SU-DHL-6 (cell line): ENCODE measurements at regions not wholly inside any gene's neighbourhood (a gene's known extent, or its start where the extent isn't known, plus 50 kb on each side); places are given as distances from the start of the nearest gene placed in this dataset.
A peak's percentile ranks its signal among the peaks of the same experiment; 100 is the strongest.
"Not testable (repeated sequence)": the region's sequence is repeated elsewhere in the genome, so short reads cannot be mapped to it uniquely, and the experiment has no call there.

Experiments used
- H2AFZ ChIP-seq: fragments of 200-600 bp; sonication (generic); 2 replicates; pipeline ENCODE4 v1.6.1; 2014; ENCODE audit warnings: low read depth, mild to moderate bottlenecking, moderate library complexity, mixed read lengths, antibody characterized with exemption, low read length; ENCODE audit not compliant: severe bottlenecking
- H3F3A ChIP-seq: fragments of 200-600 bp; shearing (Covaris generic); 2 replicates; pipeline ENCODE4 v1.6.0; 2016; ENCODE audit warnings: antibody characterized with exemption, mild to moderate bottlenecking; ENCODE audit not compliant: insufficient read depth
- H3K27ac ChIP-seq: fragments of 200-600 bp; sonication (generic); 2 replicates; pipeline ENCODE4 v1.5.1; 2016; ENCODE audit warnings: low read depth, mild to moderate bottlenecking, low read length, moderate library complexity, mixed read lengths
- H3K27me3 ChIP-seq: fragments of 200-600 bp; sonication (generic), shearing (Covaris generic); 2 replicates; pipeline ENCODE4 v1.6.0; 2014; ENCODE audit warnings: mild to moderate bottlenecking, low read length
- H3K36me3 ChIP-seq: fragments of 200-600 bp; sonication (generic); 2 replicates; pipeline ENCODE4 v1.6.1; 2014; ENCODE audit warnings: mild to moderate bottlenecking, low read length, mixed read lengths
- H3K4me2 ChIP-seq: fragments of 300-600, 200-600 bp; shearing (Covaris generic), sonication (generic); 2 replicates; pipeline ENCODE4 v1.6.0; 2014; ENCODE audit warnings: low read length, low read depth, mild to moderate bottlenecking; ENCODE audit not compliant: poor library complexity, severe bottlenecking
- H3K4me3 ChIP-seq: fragments of 200-600 bp; sonication (generic); 2 replicates; pipeline ENCODE4 v1.5.1; 2014; ENCODE audit warnings: antibody characterized with exemption, low read length, mild to moderate bottlenecking, mixed read lengths; ENCODE audit not compliant: insufficient read depth, poor library complexity, severe bottlenecking
- H3K79me2 ChIP-seq: fragments of 200-600 bp; sonication (generic); 2 replicates; pipeline ENCODE4 v1.6.1; 2014; ENCODE audit warnings: mild to moderate bottlenecking, low read length, moderate library complexity; ENCODE audit not compliant: insufficient read depth
- H3K9ac ChIP-seq: fragments of 200-600 bp; sonication (generic); 2 replicates; pipeline ENCODE4 v1.7.0; 2014; ENCODE audit warnings: mild to moderate bottlenecking, low read length
- H3K9me2 ChIP-seq: fragments of 200-600 bp; sonication (generic); replicated peaks from 2 replicates; pipeline ENCODE4 v1.6.1; 2014; ENCODE audit warnings: low read length; ENCODE audit not compliant: insufficient read depth
- H3K9me3 ChIP-seq: fragments of 200-600 bp; sonication (generic); 2 replicates; pipeline ENCODE4 v1.6.1; 2014; ENCODE audit warnings: low read length, mixed read lengths; ENCODE audit not compliant: insufficient read depth
- H4K20me1 ChIP-seq: fragments of 200-600 bp; sonication (generic); 2 replicates; pipeline ENCODE4 v1.6.1; 2014; ENCODE audit warnings: low read depth, mild to moderate bottlenecking, antibody characterized with exemption, low read length, moderate library complexity, mixed read lengths

DNA sequence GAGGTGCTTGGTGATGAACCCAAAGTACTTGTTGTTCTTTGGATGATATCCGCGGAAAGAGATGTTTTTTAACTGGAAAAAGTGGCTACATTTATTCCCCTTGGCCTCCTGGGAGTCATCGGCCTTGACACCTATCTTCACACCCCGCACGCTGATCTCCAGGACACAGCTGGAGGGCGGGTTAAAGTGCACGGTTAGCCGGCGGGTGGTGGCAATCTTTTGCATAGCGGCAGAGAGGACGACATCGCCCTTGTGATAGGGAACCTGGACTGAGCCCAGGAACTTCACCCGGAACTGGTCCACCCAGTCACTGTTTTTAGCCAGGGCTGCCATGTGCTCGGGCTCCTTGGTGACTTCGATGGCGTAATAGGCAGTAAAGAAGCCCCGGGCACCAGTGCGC lies 110.5 kb upstream of the PLEKHM1 start:
- not testable (repeated sequence) for H3F3A ChIP-seq, H2AFZ ChIP-seq, H3K27me3 ChIP-seq, H3K9ac ChIP-seq, H3K79me2 ChIP-seq, H3K9me2 ChIP-seq, H4K20me1 ChIP-seq, H3K36me3 ChIP-seq, H3K27ac ChIP-seq, H3K9me3 ChIP-seq, H3K4me3 ChIP-seq, H3K4me2 ChIP-seq

- not testable (repeated sequence) for H3K4me3 ChIP-seq, H3K9me3 ChIP-seq
These were observed 111.4 kb upstream of the PLEKHM1 start for GRCh38 chr17:45601605-45602539.

GRCh38 chr17:45605751-45606150 lies 115.2 kb upstream of the PLEKHM1 start:
- not testable (repeated sequence) for H3K9me2 ChIP-seq, H3F3A ChIP-seq, H3K36me3 ChIP-seq, H3K27ac ChIP-seq, H3K4me3 ChIP-seq, H3K27me3 ChIP-seq, H3K79me2 ChIP-seq, H3K4me2 ChIP-seq, H3K9ac ChIP-seq, H2AFZ ChIP-seq, H4K20me1 ChIP-seq, H3K9me3 ChIP-seq

More at GRCh38 chr17:45601605-45602539, 111.4 kb upstream of the PLEKHM1 start:
- H3F3A ChIP-seq, H3K9me2 ChIP-seq, H3K79me2 ChIP-seq, H3K9ac ChIP-seq, H3K27me3 ChIP-seq, H3K4me2 ChIP-seq, H4K20me1 ChIP-seq, H3K36me3 ChIP-seq, H3K27ac ChIP-seq, H2AFZ ChIP-seq: not testable (repeated sequence)

- H3K36me3 ChIP-seq, H3K79me2 ChIP-seq, H3K9ac ChIP-seq, H3F3A ChIP-seq, H4K20me1 ChIP-seq, H3K9me2 ChIP-seq, H2AFZ ChIP-seq, H3K27me3 ChIP-seq, H3K27ac ChIP-seq, H3K9me3 ChIP-seq: not testable (repeated sequence)
- H3K4me2 ChIP-seq, result peak overlapping the region; percentile 38
- H3K4me3 ChIP-seq, result peak overlapping the region; percentile 47
These were observed 129.5 kb upstream of the PLEKHM1 start for GRCh38 chr17:45619984-45620405.

DNA sequence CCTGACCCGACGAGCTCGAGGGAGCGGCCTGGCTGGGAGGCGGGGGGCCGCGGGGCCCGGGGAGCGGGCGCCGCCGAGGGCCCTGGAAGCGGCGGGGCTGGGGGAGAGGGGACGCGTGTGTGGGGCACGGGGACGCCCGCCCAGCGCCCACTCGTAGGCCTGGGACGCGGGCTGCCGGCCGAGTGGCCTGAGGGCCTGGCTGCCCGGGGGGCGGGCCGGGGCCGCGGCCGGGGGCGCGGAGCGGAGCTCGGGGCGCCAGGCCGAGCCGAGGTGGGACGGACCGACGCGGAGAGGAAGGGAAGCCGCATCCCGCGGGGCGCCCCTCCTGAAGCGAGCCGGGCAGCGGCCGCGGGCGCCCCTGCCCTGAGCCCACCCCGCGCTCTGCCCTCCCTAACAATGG lies 129.9 kb upstream of the PLEKHM1 start:
- not testable (repeated sequence) for H3K36me3 ChIP-seq, H3K9me2 ChIP-seq, H3K27me3 ChIP-seq, H4K20me1 ChIP-seq, H3K27ac ChIP-seq, H3F3A ChIP-seq, H2AFZ ChIP-seq, H3K9me3 ChIP-seq, H3K79me2 ChIP-seq
- Histone ChIP-seq H3K4me3 (peak overlapping the region; percentile 47), H3K4me2 (peak overlapping the region; percentile 40), H3K9ac (peak overlapping the region; percentile 37; the same call in 1 of the 2 replicates)

DNA sequence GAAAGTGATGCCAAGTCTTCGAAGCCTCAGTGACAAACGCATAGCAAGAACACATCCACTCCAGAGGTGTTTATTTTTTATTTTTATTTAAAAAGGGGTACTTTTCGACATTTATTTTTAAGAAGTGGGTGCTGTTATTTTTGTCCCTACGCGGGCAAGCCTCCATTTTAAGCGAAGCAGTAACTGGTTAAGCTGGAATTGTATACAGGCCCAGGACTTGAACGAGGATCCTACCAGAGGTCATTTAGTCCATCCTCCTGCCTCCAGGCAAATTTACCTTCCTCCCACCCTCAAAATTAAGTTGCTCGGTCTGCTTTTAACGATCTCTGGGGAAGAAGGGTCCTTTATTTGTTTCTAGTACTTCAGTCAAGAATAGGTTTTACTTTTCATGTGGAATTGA lies 130.6 kb upstream of the PLEKHM1 start:
- not testable (repeated sequence) for H3K9me3 ChIP-seq, H2AFZ ChIP-seq, H4K20me1 ChIP-seq, H3K4me3 ChIP-seq, H3K27ac ChIP-seq, H3K9ac ChIP-seq, H3F3A ChIP-seq, H3K79me2 ChIP-seq, H3K27me3 ChIP-seq, H3K36me3 ChIP-seq, H3K9me2 ChIP-seq
- H3K4me2 ChIP-seq, result peak overlapping the region; percentile 27

DNA sequence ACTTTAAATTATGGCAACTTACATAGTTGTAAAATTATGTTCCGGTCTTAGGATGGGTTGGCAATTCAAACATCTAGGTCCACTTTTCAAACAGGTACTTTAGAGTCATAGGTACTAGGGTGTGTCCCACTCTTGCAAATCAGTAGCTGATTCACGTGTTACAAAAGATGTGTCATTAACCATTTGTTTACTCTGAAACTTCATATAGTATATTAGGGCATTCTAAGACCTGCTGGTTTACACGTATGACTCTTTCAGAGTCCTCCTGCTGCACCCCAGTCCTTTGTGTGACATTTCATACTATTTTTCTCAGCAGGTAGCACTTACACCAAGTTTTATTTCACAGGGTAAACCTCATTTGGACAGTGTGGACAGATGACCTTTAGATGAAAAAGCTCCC lies 131.8 kb upstream of the PLEKHM1 start:
- H3K4me2 ChIP-seq, H3K9ac ChIP-seq, H3K79me2 ChIP-seq, H3K27ac ChIP-seq, H3F3A ChIP-seq, H3K36me3 ChIP-seq, H3K9me2 ChIP-seq, H3K4me3 ChIP-seq, H2AFZ ChIP-seq, H3K27me3 ChIP-seq, H3K9me3 ChIP-seq, H4K20me1 ChIP-seq: not testable (repeated sequence)
